Gastroesophageal sphincter (tissue), 4 donors: ENCODE measurements at regions not wholly inside any gene's neighbourhood (a gene's known extent, or its start where the extent isn't known, plus 50 kb on each side); places are given as distances from the start of the nearest gene placed in this dataset.

ENCODE experiments used
- ATAC-seq: fragments of 150-250 bp; one replicate; pipeline ENCODE4 v1.9.1; 2016; ENCODE audit warnings: mild to moderate bottlenecking, moderate library complexity
- H3K27ac ChIP-seq, 4 donors: fragments of 200-600 bp; sonication (generic) in 3 of 4; 1 replicate in 3 of 4; 2 replicates in 1 of 4; pipeline ENCODE4 v1.5.1; 2016 to 2019
- H3K27me3 ChIP-seq: fragments of 200-600 bp; sonication (generic); one replicate; pipeline ENCODE4 v1.5.1; 2019
- H3K36me3 ChIP-seq, 2 donors: fragments of 200-600 bp; sonication (generic); one replicate each; pipeline ENCODE4 v1.5.1; 2019; ENCODE audit warnings: control low read depth in 1 of 2
- H3K4me1 ChIP-seq, 3 donors: fragments of 200-600 bp; sonication (generic); 1 replicate in 2 of 3; 2 replicates in 1 of 3; pipeline ENCODE4 v1.5.1; 2016 to 2019; ENCODE audit warnings: control low read depth in 2 of 3
- H3K4me3 ChIP-seq, 2 donors: fragments of 200-600 bp; sonication (generic); one replicate each; pipeline ENCODE4 v1.5.1; 2019; ENCODE audit warnings: mild to moderate bottlenecking in 1 of 2, moderate library complexity in 1 of 2
- H3K9me3 ChIP-seq, 3 donors: fragments of 200-600 bp; sonication (generic); one replicate each; pipeline ENCODE4 v1.5.1; 2017 to 2019; ENCODE audit warnings: control low read depth in 2 of 3
- EP300 ChIP-seq: sonication (generic); formaldehyde crosslinking; IDR thresholded peaks from one replicate; pipeline ENCODE4 v1.6.1; 2017; ENCODE audit warnings: antibody characterized with exemption, mild to moderate bottlenecking
- POLR2A ChIP-seq, 2 donors: fragments of 450-650 bp; IDR thresholded peaks; one replicate each; pipeline ENCODE4 v1.6.1; 2017; ENCODE audit warnings: antibody characterized with exemption in 2 of 2, mild to moderate bottlenecking in 2 of 2, moderate library complexity in 1 of 2
- POLR2AphosphoS5 ChIP-seq: sonication (generic); formaldehyde crosslinking; IDR thresholded peaks from one replicate; pipeline ENCODE4 v1.6.1; 2017; ENCODE audit warnings: antibody characterized with exemption
- WGBS, 2 donors: methylation state at CpG; one replicate each; pipeline ENCODE4 v1.1.5; 2018; ENCODE audit warnings: low coverage in 1 of 2; 5-methylcytosine and 5-hydroxymethylcytosine counted together
- TF ChIP-seq, protein P1 (sequence below), 4 experiments: fragments of 200-600 bp in 2 of 4; fragments of 450-650 bp in 2 of 4; sonication (generic) in 1 of 4; IDR thresholded peaks; one replicate each; pipeline ENCODE4 v1.5.1; 2017 to 2019; ENCODE audit warnings: antibody characterized with exemption in 4 of 4, mild to moderate bottlenecking in 2 of 4, moderate library complexity in 2 of 4

DNA sequence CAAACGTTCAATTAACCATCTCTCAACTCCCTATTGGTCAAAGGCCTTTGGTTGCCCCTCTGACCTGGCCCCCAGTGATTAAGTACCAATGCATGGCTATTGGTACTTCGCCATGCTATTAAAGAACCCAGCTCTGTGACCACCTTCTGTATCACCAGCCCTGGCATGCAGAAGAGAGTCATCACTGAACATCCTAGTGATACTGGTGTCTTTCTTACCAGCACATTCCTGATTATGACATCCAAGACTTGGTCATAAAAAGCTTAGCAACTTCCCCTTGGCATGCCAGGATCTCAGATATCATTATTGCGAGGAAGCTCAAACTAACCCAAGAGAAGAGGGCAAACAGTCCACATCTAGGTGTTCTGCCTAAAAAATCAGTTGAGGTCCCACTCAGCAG lies 122.3 kb upstream of the OTUD4 start:
- TF ChIP-seq POLR2AphosphoS5 (no peak), EP300 (no peak), POLR2A (IDR thresholded peaks at IDR 0.05) (no peak)
- TF ChIP-seq, protein P1, sequence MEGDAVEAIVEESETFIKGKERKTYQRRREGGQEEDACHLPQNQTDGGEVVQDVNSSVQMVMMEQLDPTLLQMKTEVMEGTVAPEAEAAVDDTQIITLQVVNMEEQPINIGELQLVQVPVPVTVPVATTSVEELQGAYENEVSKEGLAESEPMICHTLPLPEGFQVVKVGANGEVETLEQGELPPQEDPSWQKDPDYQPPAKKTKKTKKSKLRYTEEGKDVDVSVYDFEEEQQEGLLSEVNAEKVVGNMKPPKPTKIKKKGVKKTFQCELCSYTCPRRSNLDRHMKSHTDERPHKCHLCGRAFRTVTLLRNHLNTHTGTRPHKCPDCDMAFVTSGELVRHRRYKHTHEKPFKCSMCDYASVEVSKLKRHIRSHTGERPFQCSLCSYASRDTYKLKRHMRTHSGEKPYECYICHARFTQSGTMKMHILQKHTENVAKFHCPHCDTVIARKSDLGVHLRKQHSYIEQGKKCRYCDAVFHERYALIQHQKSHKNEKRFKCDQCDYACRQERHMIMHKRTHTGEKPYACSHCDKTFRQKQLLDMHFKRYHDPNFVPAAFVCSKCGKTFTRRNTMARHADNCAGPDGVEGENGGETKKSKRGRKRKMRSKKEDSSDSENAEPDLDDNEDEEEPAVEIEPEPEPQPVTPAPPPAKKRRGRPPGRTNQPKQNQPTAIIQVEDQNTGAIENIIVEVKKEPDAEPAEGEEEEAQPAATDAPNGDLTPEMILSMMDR (IDR thresholded peaks at IDR 0.05) = no peak
- WGBS, 2 donors = 76 to 78% methylated on average over 3 of the region's 3 CpGs
- ATAC-seq = no peak
- Histone ChIP-seq H3K36me3 (no peaks in the 10 kb centered on the region), H3K27me3 (no peaks in the 10 kb centered on the region), H3K4me1 (no peaks in the 10 kb centered on the region), H3K4me3 (no peak overlapping the region), H3K27ac (no peak overlapping the region), H3K9me3 (no peaks in the 10 kb centered on the region)

DNA sequence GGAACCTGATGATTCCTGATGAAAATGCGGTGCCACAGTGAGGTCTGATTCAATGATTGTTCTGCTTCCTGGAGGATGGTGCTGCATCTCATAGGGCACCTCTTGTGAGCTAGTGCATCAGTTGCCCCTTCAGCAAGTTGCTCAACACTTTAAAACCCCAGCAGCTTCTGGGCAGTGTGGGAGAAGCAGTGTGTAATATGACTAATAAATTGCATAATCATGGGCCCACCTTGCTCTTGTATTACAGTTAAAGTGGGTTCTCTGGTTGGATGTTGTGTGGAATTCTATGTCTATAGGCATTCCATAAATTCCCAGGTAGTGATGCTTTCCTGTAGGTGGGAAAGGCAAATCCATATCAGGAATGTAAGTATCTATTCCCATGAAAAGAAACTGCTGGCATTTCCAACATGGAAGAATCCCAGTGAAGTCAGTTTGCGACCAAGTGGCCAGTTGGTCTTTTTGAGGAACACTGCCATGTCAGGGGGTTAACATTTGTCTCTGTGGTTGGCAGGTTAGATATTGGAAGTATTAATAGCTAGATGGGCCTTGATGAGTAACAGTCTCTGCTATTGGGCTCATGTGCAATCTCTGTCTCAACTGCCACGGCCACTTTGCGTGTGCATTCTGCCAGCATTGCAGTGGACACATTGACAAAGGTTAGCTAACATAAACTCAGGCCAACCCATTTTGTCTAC lies 121.1 kb upstream of the OTUD4 start:
- ATAC-seq = no peak
- Histone ChIP-seq H3K9me3 (no peaks in the 10 kb centered on the region), H3K4me3 (no peak overlapping the region), H3K36me3 (no peaks in the 10 kb centered on the region), H3K4me1 (no peaks in the 10 kb centered on the region), H3K27me3 (no peaks in the 10 kb centered on the region), H3K27ac (no peak overlapping the region)
- TF ChIP-seq, protein P1 (IDR thresholded peaks at IDR 0.05) = no peak
- WGBS, 2 donors = 94 to 100% methylated on average over 2 to 4 of the region's 4 CpGs

DNA sequence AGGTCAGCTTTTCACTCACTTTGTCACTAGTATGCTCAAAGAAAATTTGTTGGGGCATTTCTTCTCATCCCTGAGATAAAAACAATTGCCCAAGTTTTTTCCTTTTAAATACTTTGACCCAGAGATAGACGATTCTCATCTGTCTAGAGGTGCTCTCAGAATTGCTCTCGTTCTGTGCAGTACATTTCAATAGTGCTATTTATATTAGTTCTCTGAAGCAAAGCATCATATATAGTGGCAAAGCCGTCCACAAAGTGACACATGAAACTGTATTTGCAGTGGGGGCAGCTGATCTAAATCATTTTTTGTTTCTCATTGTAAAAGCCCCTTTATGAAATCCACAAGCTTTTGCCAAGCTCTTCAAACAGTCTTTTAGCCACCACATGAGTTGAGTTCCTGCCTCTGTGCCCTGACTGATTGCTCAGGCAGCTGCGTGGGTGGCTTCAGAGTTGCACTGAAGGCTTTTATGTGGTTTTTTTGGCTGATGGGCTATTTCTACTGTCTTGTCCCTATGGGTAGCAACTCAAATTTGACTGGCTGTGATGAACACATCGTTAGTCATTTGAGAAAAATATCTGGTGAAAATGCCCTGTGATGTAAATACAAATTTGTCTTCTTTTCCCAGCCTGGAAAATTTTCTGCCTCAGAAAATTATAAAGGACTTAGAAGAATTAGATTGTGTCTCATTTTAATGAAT lies 119.1 kb upstream of the OTUD4 start:
- no peak for TF ChIP-seq POLR2AphosphoS5
- no peaks in the 10 kb centered on the region for H3K27me3 ChIP-seq
- 50 to 56% methylated on average over 5 of the region's 5 CpGs for WGBS, 2 donors

DNA sequence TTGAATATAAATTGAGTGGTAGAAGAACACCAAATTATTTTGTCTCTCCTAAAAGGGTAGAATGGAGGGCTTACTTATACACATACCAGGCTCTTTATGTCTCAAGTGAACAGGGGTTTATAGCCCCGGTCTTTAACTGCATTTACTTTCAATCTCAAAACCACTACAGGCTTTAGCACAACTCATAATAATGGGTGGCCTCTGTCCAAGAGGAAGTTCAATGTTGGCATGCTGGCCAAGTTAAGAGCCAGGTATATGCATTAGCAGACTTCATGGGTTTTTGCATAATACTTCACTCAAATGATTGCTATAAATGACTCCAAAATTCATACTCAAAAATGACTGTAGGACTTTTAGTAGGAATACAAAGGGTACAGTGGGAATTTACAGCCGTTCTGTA lies 118.5 kb upstream of the OTUD4 start:
- ATAC-seq = no peak
- Histone ChIP-seq H3K4me3 (no peak overlapping the region), H3K27ac (no peak overlapping the region), H3K4me1 (no peaks in the 10 kb centered on the region), H3K27me3 (no peaks in the 10 kb centered on the region), H3K36me3 (no peaks in the 10 kb centered on the region), H3K9me3 (no peaks in the 10 kb centered on the region)
- TF ChIP-seq POLR2A (IDR thresholded peaks at IDR 0.05) = no peak
- TF ChIP-seq, protein P1 (IDR thresholded peaks at IDR 0.05) = no peak
- TF ChIP-seq POLR2AphosphoS5 = no peak
- no peak for TF ChIP-seq EP300
- 45 to 75% methylated on average over 2 of the region's 2 CpGs for WGBS, 2 donors

More for the DNA sequence above, 119.1 kb upstream of the OTUD4 start:
- Histone ChIP-seq H3K4me3 (no peak overlapping the region), H3K9me3 (no peaks in the 10 kb centered on the region), H3K36me3 (no peaks in the 10 kb centered on the region), H3K4me1 (no peaks in the 10 kb centered on the region), H3K27ac (no peak overlapping the region)
- no peak for ATAC-seq

DNA sequence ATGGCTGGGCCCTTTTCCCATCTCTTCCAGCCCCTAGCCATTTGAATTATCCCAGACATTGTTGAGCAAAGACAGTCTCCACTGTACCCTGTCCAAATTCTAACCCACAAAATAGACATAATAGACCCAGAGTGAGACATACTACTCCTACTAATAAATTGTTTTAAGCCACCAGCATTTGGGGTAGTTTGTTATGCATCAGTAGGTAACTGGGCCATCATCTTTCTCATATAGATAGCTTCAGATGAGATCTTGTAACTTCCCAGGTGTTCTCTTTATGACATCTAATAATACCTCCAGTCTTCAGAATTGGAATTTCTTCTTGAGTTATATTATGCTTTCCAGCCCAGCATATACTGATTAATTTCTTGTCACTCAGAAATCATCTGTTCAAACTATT lies 117.2 kb upstream of the OTUD4 start:
- H3K4me1 ChIP-seq = no peaks in the 10 kb centered on the region
- H3K36me3 ChIP-seq = no peaks in the 10 kb centered on the region
- TF ChIP-seq, protein P1 (IDR thresholded peaks at IDR 0.05) = no peak
- no peak for TF ChIP-seq EP300
- TF ChIP-seq POLR2AphosphoS5 = no peak
- TF ChIP-seq POLR2A (IDR thresholded peaks at IDR 0.05) = no peak
- no peaks in the 10 kb centered on the region for H3K27me3 ChIP-seq
- ATAC-seq = no peak
- H3K27ac ChIP-seq = no peak overlapping the region
- no peaks in the 10 kb centered on the region for H3K9me3 ChIP-seq
- no peak overlapping the region for H3K4me3 ChIP-seq
